GM12872 (cell line): ENCODE measurements at regions not wholly inside any gene's neighbourhood (a gene's known extent, or its start where the extent isn't known, plus 50 kb on each side); places are given as distances from the start of the nearest gene placed in this dataset.

Source experiments
- TF ChIP-seq, protein P1 (sequence below): IDR thresholded peaks from 3 replicates; pipeline ENCODE4 v1.5.1; 2011; ENCODE audit warnings: low read depth, mild to moderate bottlenecking, low read length, moderate library complexity; ENCODE audit not compliant: insufficient read depth

DNA sequence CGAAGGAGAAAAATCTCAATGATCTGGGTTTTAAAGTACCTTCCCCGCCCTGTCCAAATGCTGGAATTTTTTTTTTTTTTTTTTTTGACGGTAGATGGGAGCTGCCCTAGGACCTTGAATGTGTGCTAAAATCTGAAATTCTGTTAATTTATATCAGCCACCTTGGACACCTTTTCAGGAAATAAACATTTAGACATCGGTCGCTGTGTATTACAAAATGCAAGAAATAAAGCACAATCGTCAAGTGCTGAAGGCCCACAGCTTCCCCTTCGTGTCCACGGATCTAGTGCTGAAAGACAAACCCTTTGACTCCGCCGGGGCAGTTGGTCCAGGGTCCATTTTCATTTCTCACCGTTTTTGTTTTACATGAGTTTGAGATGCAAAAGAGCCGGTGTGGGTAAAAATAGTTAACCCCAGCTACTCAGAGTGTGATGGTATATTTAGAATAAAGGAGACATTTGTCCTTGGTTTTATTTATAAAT, 90.2 kb upstream of the CHD2 start:
- TF ChIP-seq, protein P1, sequence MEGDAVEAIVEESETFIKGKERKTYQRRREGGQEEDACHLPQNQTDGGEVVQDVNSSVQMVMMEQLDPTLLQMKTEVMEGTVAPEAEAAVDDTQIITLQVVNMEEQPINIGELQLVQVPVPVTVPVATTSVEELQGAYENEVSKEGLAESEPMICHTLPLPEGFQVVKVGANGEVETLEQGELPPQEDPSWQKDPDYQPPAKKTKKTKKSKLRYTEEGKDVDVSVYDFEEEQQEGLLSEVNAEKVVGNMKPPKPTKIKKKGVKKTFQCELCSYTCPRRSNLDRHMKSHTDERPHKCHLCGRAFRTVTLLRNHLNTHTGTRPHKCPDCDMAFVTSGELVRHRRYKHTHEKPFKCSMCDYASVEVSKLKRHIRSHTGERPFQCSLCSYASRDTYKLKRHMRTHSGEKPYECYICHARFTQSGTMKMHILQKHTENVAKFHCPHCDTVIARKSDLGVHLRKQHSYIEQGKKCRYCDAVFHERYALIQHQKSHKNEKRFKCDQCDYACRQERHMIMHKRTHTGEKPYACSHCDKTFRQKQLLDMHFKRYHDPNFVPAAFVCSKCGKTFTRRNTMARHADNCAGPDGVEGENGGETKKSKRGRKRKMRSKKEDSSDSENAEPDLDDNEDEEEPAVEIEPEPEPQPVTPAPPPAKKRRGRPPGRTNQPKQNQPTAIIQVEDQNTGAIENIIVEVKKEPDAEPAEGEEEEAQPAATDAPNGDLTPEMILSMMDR, result no peak

DNA sequence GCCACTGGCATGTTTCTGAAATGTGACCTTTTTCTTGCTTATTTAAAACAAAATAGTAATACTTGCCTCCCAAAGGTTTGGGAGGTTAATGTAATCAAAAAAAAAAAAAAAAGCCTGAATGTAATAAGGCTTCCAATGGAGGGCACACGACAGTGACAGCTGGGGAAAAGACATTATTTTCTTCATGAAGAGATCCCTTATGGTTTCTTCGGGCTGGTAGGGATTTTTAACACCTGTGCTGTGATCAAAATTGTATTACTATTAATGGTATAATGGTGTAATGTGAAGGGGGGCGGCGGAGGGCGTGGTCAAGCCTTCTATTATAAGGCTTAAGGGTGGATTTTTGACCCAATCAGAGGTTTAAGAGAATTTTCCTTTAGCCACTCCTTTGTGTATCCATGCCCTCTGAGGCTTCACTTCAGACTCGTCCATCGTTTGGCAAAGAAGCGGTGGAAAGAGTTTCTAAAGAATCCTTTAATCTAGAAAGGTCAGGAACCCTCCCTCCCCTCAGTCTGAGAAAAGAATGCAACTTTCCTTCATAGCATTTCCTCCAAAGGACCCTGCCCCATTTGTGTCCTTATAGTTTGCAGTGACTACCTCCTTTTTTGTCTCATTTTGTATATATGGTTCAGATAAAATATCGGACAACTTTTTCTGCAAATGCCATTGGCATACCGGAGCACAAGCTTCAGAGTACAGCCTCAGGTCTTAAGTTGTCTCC, 89.5 kb upstream of the CHD2 start:
- TF ChIP-seq, protein P1, result no peak

GRCh38 chr15:92811148-92811913, 88.8 kb upstream of the CHD2 start:
- TF ChIP-seq, protein P1, result no peak

DNA sequence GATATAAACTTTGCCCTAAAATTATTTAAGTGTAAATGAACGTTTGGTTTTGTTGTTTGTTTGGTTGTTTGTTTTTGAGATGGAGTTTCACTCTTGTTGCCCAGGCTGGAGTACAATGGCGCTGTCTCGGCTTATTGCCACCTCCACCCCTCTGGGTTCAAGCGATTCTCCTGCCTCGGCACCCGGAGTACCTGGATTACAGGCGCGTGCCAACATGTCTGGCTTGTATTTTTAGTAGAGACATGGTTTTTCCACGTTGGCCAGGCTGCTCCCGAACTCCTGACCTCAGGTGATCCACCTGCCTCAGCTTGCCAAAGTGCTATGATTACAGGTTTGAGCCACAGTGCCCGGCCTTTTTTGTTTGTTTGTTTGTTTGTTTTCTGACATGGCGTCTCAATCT, 87.9 kb upstream of the CHD2 start:
- TF ChIP-seq, protein P1, result no peak

DNA sequence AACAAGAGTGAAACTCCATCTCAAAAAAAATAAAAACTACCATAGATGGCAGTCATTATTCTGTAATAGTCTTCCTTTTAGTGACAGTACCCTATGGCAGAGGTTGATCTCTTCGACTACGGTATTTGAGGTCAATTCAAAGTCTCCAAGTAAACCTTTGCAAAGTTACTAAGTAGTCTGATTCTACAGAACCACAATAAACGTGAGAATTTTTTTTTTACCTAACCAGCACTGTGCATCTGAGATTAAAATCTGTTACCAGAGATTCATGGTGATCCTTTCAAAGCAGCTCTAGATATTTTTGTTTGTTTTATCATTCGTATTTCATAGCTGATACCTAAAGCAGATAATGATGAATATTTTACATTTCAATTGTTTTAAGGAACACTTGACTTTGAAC, 86.6 kb upstream of the CHD2 start:
- TF ChIP-seq, protein P1, result no peak

DNA sequence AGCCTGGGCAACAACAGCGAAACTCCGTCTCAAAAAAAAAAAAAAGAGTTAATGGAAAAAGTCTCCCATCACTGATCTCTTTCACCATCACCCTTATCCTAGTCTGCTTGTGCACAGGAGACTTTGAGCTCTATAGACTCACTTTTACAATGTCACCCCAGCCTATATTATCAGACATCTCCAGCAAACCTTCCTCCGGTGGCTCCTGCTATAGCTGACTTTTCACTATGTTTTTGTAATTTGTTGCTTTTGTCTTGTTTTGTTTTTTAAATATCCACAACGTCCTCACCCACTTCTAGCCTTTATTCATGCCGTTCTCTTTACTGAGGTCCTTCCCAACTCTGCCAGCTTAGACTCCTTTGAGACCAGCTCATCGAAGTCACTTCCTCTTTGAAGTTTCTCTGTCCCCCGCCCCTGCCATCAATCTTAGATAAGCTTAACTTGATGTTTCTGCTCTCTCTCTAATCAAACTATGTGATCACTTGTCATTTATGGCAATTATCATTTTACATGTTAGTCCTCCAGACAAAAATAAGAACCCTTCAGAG, 82.7 kb upstream of the CHD2 start:
- TF ChIP-seq, protein P1, result no peak

GRCh38 chr15:92818651-92819277, 81.4 kb upstream of the CHD2 start:
- TF ChIP-seq, protein P1, result no peak
